SK-N-SH (cell line): ENCODE measurements at regions not wholly inside any gene's neighbourhood (a gene's known extent, or its start where the extent isn't known, plus 50 kb on each side); places are given as distances from the start of the nearest gene placed in this dataset.

Experiments
- CTCF ChIA-PET: fragments of 300-600, 350-600 bp; formaldehyde crosslinking; extraction: SDS; loops from one replicate; lab custom pipeline; 2021; lab: Yijun Ruan, JAX
- POLR2A ChIA-PET: fragments of 350-600 bp; sonication (Branson Sonifier 250); formaldehyde crosslinking; extraction: SDS; loops from one replicate; lab custom pipeline; 2020; ENCODE audit warnings: antibody characterized with exemption, inconsistent platforms; lab: Yijun Ruan, JAX
- DNase-seq: peaks from one replicate; pipeline ENCODE4 v3.0.0; 2012
- H2AFZ ChIP-seq: fragments of 200-600 bp; sonication (generic); 2 replicates; pipeline ENCODE4 v1.8.1; 2016; ENCODE audit warnings: antibody characterized with exemption, mild to moderate bottlenecking, low read depth
- H3F3A ChIP-seq: fragments of 200-600 bp; sonication (generic); replicated peaks from 2 replicates; pipeline ENCODE3; 2016; ENCODE audit warnings: antibody characterized with exemption, mild to moderate bottlenecking; ENCODE audit not compliant: insufficient read depth
- H3K27ac ChIP-seq, 2 experiments: fragments of 200-500 bp in 1 of 2; fragments of 200-600 bp in 1 of 2; sonication (Bioruptor generic) in 1 of 2; sonication (generic), shearing (Covaris generic) in 1 of 2; 2 replicates each; pipeline versions ENCODE4 v1.5.1 to v1.6.1; 2014 to 2016; ENCODE audit warnings: low read depth in 2 of 2, inconsistent platforms in 1 of 2, low read length in 1 of 2, mild to moderate bottlenecking in 1 of 2, mixed read lengths in 1 of 2
- H3K27me3 ChIP-seq: fragments of 200-600 bp; sonication (generic), shearing (Covaris generic); 2 replicates; pipeline ENCODE4 v1.6.1; 2016; ENCODE audit warnings: mixed run types; ENCODE audit not compliant: insufficient read depth
- H3K36me3 ChIP-seq, 2 experiments: fragments of 200-500 bp in 1 of 2; fragments of 200-600 bp in 1 of 2; sonication (Bioruptor generic) in 1 of 2; sonication (generic) in 1 of 2; replicated peaks in 1 of 2; 2 replicates each; pipeline versions ENCODE3 to v1.5.1; 2014 to 2016; ENCODE audit warnings: low read length in 1 of 2, mild to moderate bottlenecking in 1 of 2; ENCODE audit not compliant: insufficient read depth in 2 of 2, control insufficient read depth in 1 of 2
- H3K4me1 ChIP-seq, 2 experiments: fragments of 200-500 bp in 1 of 2; fragments of 200-600 bp in 1 of 2; sonication (Bioruptor generic) in 1 of 2; sonication (generic), shearing (Covaris generic) in 1 of 2; 2 replicates each; pipeline versions ENCODE4 v1.5.1 to v1.6.1; 2014 to 2016; ENCODE audit warnings: low read depth in 1 of 2, low read length in 1 of 2, mixed run types in 1 of 2; ENCODE audit not compliant: insufficient read depth in 2 of 2, control insufficient read depth in 1 of 2
- H3K4me2 ChIP-seq: fragments of 200-600 bp; sonication (generic), shearing (Covaris generic); 2 replicates; pipeline ENCODE4 v1.6.1; 2017; ENCODE audit warnings: mixed run types
- H3K4me3 ChIP-seq, 2 experiments: fragments of 200-500 bp in 1 of 2; fragments of 200-600 bp in 1 of 2; sonication (Bioruptor generic) in 1 of 2; sonication (generic), shearing (Covaris generic) in 1 of 2; 2 replicates each; pipeline versions ENCODE4 v1.5.1 to v1.8.1; 2014 to 2016; ENCODE audit warnings: low read depth in 2 of 2, inconsistent platforms in 1 of 2, low read length in 1 of 2, mild to moderate bottlenecking in 1 of 2, mixed read lengths in 1 of 2, moderate library complexity in 1 of 2
- H3K79me2 ChIP-seq: fragments of 200-600 bp; sonication (generic); 2 replicates; pipeline ENCODE4 v1.8.1; 2017; ENCODE audit warnings: mild to moderate bottlenecking; ENCODE audit not compliant: insufficient read depth
- H3K9ac ChIP-seq: fragments of 200-600 bp; sonication (generic); 2 replicates; pipeline ENCODE4 v1.6.1; 2017; ENCODE audit warnings: mixed run types
- H3K9me2 ChIP-seq: fragments of 200-600 bp; sonication (generic); 2 replicates; pipeline ENCODE4 v1.6.1; 2017; ENCODE audit warnings: mixed run types
- H3K9me3 ChIP-seq: fragments of 200-600 bp; sonication (generic); 2 replicates; pipeline ENCODE4 v1.6.1; 2017; ENCODE audit warnings: mixed run types, mild to moderate bottlenecking, moderate library complexity
- H4K20me1 ChIP-seq: fragments of 200-600 bp; sonication (generic); 2 replicates; pipeline ENCODE4 v1.6.1; 2017; ENCODE audit warnings: mild to moderate bottlenecking, mixed run types; ENCODE audit not compliant: insufficient read depth
- ELF1 ChIP-seq: IDR thresholded peaks from 2 replicates; pipeline ENCODE4 v1.4.0; 2012
- EP300 ChIP-seq, 2 experiments: IDR thresholded peaks; 2 replicates each; pipeline versions ENCODE4 v1.4.0 to v1.6.1; 2012; ENCODE audit warnings: borderline replicate concordance in 1 of 2, low read depth in 1 of 2, low read length in 1 of 2
- EZH2phosphoT487 ChIP-seq: fragments of 200-600 bp; sonication (generic); IDR thresholded peaks from 2 replicates; pipeline ENCODE4 v1.6.1; 2017; ENCODE audit warnings: low read depth, mixed run types, mild to moderate bottlenecking, antibody characterized with exemption, moderate library complexity, borderline replicate concordance
- FOSL2 ChIP-seq: IDR thresholded peaks from 2 replicates; pipeline ENCODE4 v1.4.0; 2012; ENCODE audit warnings: low read depth, mild to moderate bottlenecking, moderate library complexity, borderline replicate concordance
- FOXJ3 ChIP-seq: sonication (generic); formaldehyde crosslinking; IDR thresholded peaks from 2 replicates; pipeline ENCODE4 v1.5.1; 2020; ENCODE audit warnings: mild to moderate bottlenecking, missing genetic modification reagents
- GABPA ChIP-seq: IDR thresholded peaks from 2 replicates; pipeline ENCODE4 v1.4.0; 2012; ENCODE audit warnings: low read depth, mild to moderate bottlenecking
- IRF3 ChIP-seq: fragments of 150-350 bp; IDR thresholded peaks from 2 replicates; pipeline ENCODE4 v1.6.1; 2016; ENCODE audit warnings: mild to moderate bottlenecking, low read depth, low read length
- JUND ChIP-seq: IDR thresholded peaks from 2 replicates; pipeline ENCODE4 v1.4.0; 2012
- MAX ChIP-seq: IDR thresholded peaks from 2 replicates; pipeline ENCODE4 v1.4.0; 2012; ENCODE audit warnings: low read depth
- MEF2A ChIP-seq: IDR thresholded peaks from 2 replicates; pipeline ENCODE4 v1.4.0; 2012; ENCODE audit warnings: low read depth, borderline replicate concordance
- MXI1 ChIP-seq: IDR thresholded peaks from 2 replicates; pipeline ENCODE4 v1.6.1; 2012; ENCODE audit warnings: mild to moderate bottlenecking, low read depth, low read length, improper control_type of control experiment
- NFIC ChIP-seq: IDR thresholded peaks from 2 replicates; pipeline ENCODE4 v1.4.0; 2012; ENCODE audit warnings: borderline replicate concordance
- NRF1 ChIP-seq: IDR thresholded peaks from 2 replicates; pipeline ENCODE4 v1.6.1; 2012; ENCODE audit warnings: low read depth, mild to moderate bottlenecking, low read length
- RAD21 ChIP-seq: IDR thresholded peaks from 2 replicates; pipeline ENCODE4 v1.6.1; 2012; ENCODE audit warnings: mild to moderate bottlenecking, low read length
- RCOR1 ChIP-seq: fragments of 150-350 bp; IDR thresholded peaks from 2 replicates; pipeline ENCODE4 v1.6.1; 2017; ENCODE audit warnings: antibody characterized with exemption, low read length
- RFX5 ChIP-seq: IDR thresholded peaks from 2 replicates; pipeline ENCODE4 v1.6.1; 2012; ENCODE audit warnings: mild to moderate bottlenecking, improper control_type of control experiment, low read length
- RXRA ChIP-seq: IDR thresholded peaks from 2 replicates; pipeline ENCODE4 v1.4.0; 2012; ENCODE audit warnings: low read depth, mild to moderate bottlenecking, borderline replicate concordance
- SIN3A ChIP-seq: IDR thresholded peaks from 2 replicates; pipeline ENCODE4 v1.6.1; 2012; ENCODE audit warnings: low read depth, mild to moderate bottlenecking, low read length, moderate library complexity, borderline replicate concordance
- SMC3 ChIP-seq: IDR thresholded peaks from 2 replicates; pipeline ENCODE4 v1.6.1; 2012; ENCODE audit warnings: low read depth, low read length, improper control_type of control experiment
- TAF1 ChIP-seq: IDR thresholded peaks from 2 replicates; pipeline ENCODE4 v1.6.1; 2012; ENCODE audit warnings: low read depth, mild to moderate bottlenecking, low read length, moderate library complexity, borderline replicate concordance
- TCF12 ChIP-seq: IDR thresholded peaks from 2 replicates; pipeline ENCODE4 v1.4.0; 2012
- YY1 ChIP-seq: IDR thresholded peaks from 2 replicates; pipeline ENCODE4 v1.4.0; 2012; ENCODE audit warnings: low read depth, mild to moderate bottlenecking
- WGBS: methylation state at CpG from one replicate; pipeline ENCODE4 v1.1.6; 2017; ENCODE audit warnings: low lambda C conversion rate; 5-methylcytosine and 5-hydroxymethylcytosine counted together
- TF ChIP-seq, protein P1 (sequence below): fragments of 150-350 bp; IDR thresholded peaks from 2 replicates; pipeline ENCODE4 v1.6.1; 2017; ENCODE audit warnings: antibody characterized with exemption, low read length, low read depth, borderline replicate concordance
- TF ChIP-seq, protein P2 (sequence below): fragments of 200-600 bp; sonication (generic); IDR thresholded peaks from 2 replicates; pipeline ENCODE4 v1.6.1; 2017; ENCODE audit warnings: antibody characterized with exemption, mild to moderate bottlenecking, moderate library complexity

DNA sequence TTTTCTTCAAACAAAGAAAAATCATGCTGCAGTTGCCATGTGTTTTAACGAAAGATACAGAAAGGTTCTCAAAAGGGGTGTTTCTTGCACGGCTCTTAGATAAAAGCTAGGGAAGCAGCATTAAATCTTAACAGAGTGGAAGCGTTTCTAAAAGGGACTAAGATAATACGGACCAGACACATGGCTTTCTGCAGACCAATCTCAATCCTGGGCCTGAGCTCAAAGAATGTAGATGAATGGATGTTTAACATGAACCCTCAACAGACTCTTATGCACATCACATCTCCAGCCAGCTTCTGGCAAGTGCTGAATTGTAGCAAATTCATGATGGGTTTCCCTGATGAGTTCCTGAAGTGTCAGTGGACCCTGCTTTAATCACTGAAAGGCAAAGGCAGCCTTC, 80.2 kb upstream of the COX10 start:
- no peaks in the 10 kb centered on the region for H3F3A ChIP-seq
- H3K9me3 ChIP-seq = no peaks in the 10 kb centered on the region
- POLR2A ChIA-PET = no interaction called here
- no peak for DNase-seq
- H3K4me2 ChIP-seq = no peak overlapping the region
- H3K27ac ChIP-seq = no peak overlapping the region
- H3K9ac ChIP-seq = no peak overlapping the region
- no peaks in the 10 kb centered on the region for H4K20me1 ChIP-seq
- WGBS = 60% methylated on average over 4 of the region's 4 CpGs
- H3K36me3 ChIP-seq = no peaks in the 10 kb centered on the region
- H3K27me3 ChIP-seq = no peaks in the 10 kb centered on the region; the same call in 1 of the 2 replicates
- CTCF ChIA-PET = no interaction called here
- TF ChIP-seq RCOR1 (no peak), RFX5 (no peak), SIN3A (no peak), EZH2phosphoT487 (no peak), TAF1 (no peak), TCF12 (no peak), MAX (no peak), GABPA (no peak), NRF1 (no peak), NFIC (no peak), SMC3 (no peak), RAD21 (no peak), RXRA (no peak), ELF1 (no peak), FOXJ3 (no peak), MEF2A (no peak)
- TF ChIP-seq, protein P1, sequence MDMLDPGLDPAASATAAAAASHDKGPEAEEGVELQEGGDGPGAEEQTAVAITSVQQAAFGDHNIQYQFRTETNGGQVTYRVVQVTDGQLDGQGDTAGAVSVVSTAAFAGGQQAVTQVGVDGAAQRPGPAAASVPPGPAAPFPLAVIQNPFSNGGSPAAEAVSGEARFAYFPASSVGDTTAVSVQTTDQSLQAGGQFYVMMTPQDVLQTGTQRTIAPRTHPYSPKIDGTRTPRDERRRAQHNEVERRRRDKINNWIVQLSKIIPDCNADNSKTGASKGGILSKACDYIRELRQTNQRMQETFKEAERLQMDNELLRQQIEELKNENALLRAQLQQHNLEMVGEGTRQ = no peak
- TF ChIP-seq, protein P2, sequence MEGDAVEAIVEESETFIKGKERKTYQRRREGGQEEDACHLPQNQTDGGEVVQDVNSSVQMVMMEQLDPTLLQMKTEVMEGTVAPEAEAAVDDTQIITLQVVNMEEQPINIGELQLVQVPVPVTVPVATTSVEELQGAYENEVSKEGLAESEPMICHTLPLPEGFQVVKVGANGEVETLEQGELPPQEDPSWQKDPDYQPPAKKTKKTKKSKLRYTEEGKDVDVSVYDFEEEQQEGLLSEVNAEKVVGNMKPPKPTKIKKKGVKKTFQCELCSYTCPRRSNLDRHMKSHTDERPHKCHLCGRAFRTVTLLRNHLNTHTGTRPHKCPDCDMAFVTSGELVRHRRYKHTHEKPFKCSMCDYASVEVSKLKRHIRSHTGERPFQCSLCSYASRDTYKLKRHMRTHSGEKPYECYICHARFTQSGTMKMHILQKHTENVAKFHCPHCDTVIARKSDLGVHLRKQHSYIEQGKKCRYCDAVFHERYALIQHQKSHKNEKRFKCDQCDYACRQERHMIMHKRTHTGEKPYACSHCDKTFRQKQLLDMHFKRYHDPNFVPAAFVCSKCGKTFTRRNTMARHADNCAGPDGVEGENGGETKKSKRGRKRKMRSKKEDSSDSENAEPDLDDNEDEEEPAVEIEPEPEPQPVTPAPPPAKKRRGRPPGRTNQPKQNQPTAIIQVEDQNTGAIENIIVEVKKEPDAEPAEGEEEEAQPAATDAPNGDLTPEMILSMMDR = no peak
- H3K9me2 ChIP-seq = no peaks in the 10 kb centered on the region
- H3K4me1 ChIP-seq = no peaks in the 10 kb centered on the region; a peak in 1 of 4 replicates
- H2AFZ ChIP-seq = no peak overlapping the region
- H3K4me3 ChIP-seq = no peak overlapping the region
- H3K79me2 ChIP-seq = no peaks in the 10 kb centered on the region

DNA sequence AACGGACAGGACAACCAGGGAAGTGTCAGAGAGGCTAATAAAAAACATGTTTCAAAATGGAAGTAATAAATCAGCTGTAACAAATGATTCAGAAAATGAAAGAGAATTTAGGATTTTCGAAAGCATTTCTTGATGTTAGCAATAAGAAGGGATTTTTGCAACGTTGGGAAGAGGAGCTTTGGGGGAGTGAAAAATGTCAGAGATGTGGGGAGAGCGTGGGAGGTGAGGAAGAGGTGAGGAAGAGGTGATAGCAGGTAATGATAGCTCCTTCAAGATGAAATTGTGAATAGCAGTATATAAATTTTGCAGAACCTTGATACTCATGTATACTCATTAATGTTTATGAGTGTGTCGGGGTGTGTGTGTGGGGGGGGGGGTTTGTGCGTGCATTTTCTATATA, 76.2 kb upstream of the COX10 start:
- Histone ChIP-seq H3K4me3 (no peak overlapping the region), H3K9ac (no peak overlapping the region), H3K27me3 (no peaks in the 10 kb centered on the region), H3K79me2 (no peaks in the 10 kb centered on the region), H2AFZ (no peak overlapping the region), H3K4me2 (no peak overlapping the region), H4K20me1 (no peaks in the 10 kb centered on the region), H3K9me3 (no peaks in the 10 kb centered on the region), H3K9me2 (no peaks in the 10 kb centered on the region), H3K36me3 (no peaks in the 10 kb centered on the region), H3F3A (no peaks in the 10 kb centered on the region), H3K27ac (no peak overlapping the region), H3K4me1 (peaks cover 0 to 4% of the 10 kb centered on the region in 2 experiments; a peak in 2 of 4 replicates)
- ChIA-PET CTCF (no interaction called here), POLR2A (no interaction called here)
- 56% methylated on average over 6 of the region's 6 CpGs for whole genome bisulfite sequencing
- DNase-seq = no peak
- no peak for TF ChIP-seq EP300 (IDR thresholded peaks at IDR 0.05; ENCODE audit: borderline replicate concordance in 1 of 2, low read depth in 1 of 2, low read length in 1 of 2)
- TF ChIP-seq JUND = no peak
- TF ChIP-seq YY1 = no peak
- TF ChIP-seq EZH2phosphoT487 = no peak
- no peak for TF ChIP-seq RFX5
- TF ChIP-seq FOSL2 = no peak
- no peak for TF ChIP-seq FOXJ3
- TF ChIP-seq NRF1 = no peak
- TF ChIP-seq IRF3 = no peak
- TF ChIP-seq, protein P2 = no peak
- no peak for TF ChIP-seq SIN3A
- no peak for TF ChIP-seq TCF12
- no peak for TF ChIP-seq MXI1
- no peak for TF ChIP-seq MEF2A
